ENCODE measurements at regions not wholly inside any gene's neighbourhood (a gene's known extent, or its start where the extent isn't known, plus 50 kb on each side); places are given as distances from the start of the nearest gene placed in this dataset.

GRCh38 chr5:124519396-124519795 is 227.0 kb downstream of the ZNF608 start:
- TF ChIP-seq REST (IDR thresholded peaks at IDR 0.05; ENCODE audit: insufficient read depth in 1 of 2, low read depth in 2 of 2, low read length in 2 of 2) (no peak), SIN3A (IDR thresholded peaks at IDR 0.05; ENCODE audit: borderline replicate concordance, insufficient read depth, low read length) (no peak), FOXP2 (optimal IDR thresholded peaks at IDR 0.05; ENCODE audit: borderline replicate concordance, extremely low read depth, extremely low read length, insufficient read depth) (no peak), TAF1 (IDR thresholded peaks at IDR 0.05; ENCODE audit: borderline replicate concordance, insufficient read depth, low read length) (no peak), POLR2AphosphoS5 (IDR thresholded peaks at IDR 0.05; ENCODE audit: low read depth, low read length) (no peak)

GRCh38 chr5:124516567-124516966 is 229.9 kb downstream of the ZNF608 start:
- no peak for TF ChIP-seq FOXP2 (optimal IDR thresholded peaks at IDR 0.05; ENCODE audit: borderline replicate concordance, extremely low read depth, extremely low read length, insufficient read depth)
- TF ChIP-seq SIN3A (IDR thresholded peaks at IDR 0.05; ENCODE audit: borderline replicate concordance, insufficient read depth, low read length): no peak
- no peak for TF ChIP-seq TAF1 (IDR thresholded peaks at IDR 0.05; ENCODE audit: borderline replicate concordance, insufficient read depth, low read length)
- TF ChIP-seq REST (IDR thresholded peaks at IDR 0.05; ENCODE audit: insufficient read depth in 1 of 2, low read depth in 2 of 2, low read length in 2 of 2): no peak
- no peak for TF ChIP-seq POLR2AphosphoS5 (IDR thresholded peaks at IDR 0.05; ENCODE audit: low read depth, low read length)

GRCh38 chr5:124515497-124516245 is 230.8 kb downstream of the ZNF608 start:
- TF ChIP-seq FOXP2 (optimal IDR thresholded peaks at IDR 0.05; ENCODE audit: borderline replicate concordance, extremely low read depth, extremely low read length, insufficient read depth) (no peak), POLR2AphosphoS5 (IDR thresholded peaks at IDR 0.05; ENCODE audit: low read depth, low read length) (no peak), TAF1 (IDR thresholded peaks at IDR 0.05; ENCODE audit: borderline replicate concordance, insufficient read depth, low read length) (no peak), SIN3A (IDR thresholded peaks at IDR 0.05; ENCODE audit: borderline replicate concordance, insufficient read depth, low read length) (no peak), REST (IDR thresholded peaks at IDR 0.05; ENCODE audit: insufficient read depth in 1 of 2, low read depth in 2 of 2, low read length in 2 of 2) (no peak)

GRCh38 chr5:124514956-124515355 is 231.5 kb downstream of the ZNF608 start:
- TF ChIP-seq REST (IDR thresholded peaks at IDR 0.05; ENCODE audit: insufficient read depth in 1 of 2, low read depth in 2 of 2, low read length in 2 of 2) (no peak), POLR2AphosphoS5 (IDR thresholded peaks at IDR 0.05; ENCODE audit: low read depth, low read length) (no peak)
